HG03460 (cell line): ENCODE measurements at regions not wholly inside any gene's neighbourhood (a gene's known extent, or its start where the extent isn't known, plus 50 kb on each side); places are given as distances from the start of the nearest gene placed in this dataset.
"Not testable (repeated sequence)": the region's sequence is repeated elsewhere in the genome, so short reads cannot be mapped to it uniquely, and the experiment has no call there.

Source experiments
- ATAC-seq: cut with Tn5 transposase; IDR thresholded peaks from one replicate; pipeline ENCODE4 v1.9.1; 2021; ENCODE audit not compliant: unreplicated experiment

GRCh38 chr2:14904378-14904777 is 271.9 kb downstream of the LRATD1 start:
- ATAC-seq, result not testable (repeated sequence)

- no peak for ATAC-seq
These were observed 273.1 kb downstream of the LRATD1 start for GRCh38 chr2:14905571-14905970.

- ATAC-seq, result no peak
These were observed 274.6 kb downstream of the LRATD1 start for GRCh38 chr2:14907014-14907612.

- ATAC-seq, result no peak
These were observed 277.3 kb downstream of the LRATD1 start for GRCh38 chr2:14909795-14910194.

- no peak for ATAC-seq
These were observed 278.1 kb downstream of the LRATD1 start for GRCh38 chr2:14910654-14911053.

GRCh38 chr2:14915983-14916382 is 283.5 kb downstream of the LRATD1 start:
- no peak for ATAC-seq

- no peak for ATAC-seq
These were observed 291.5 kb downstream of the LRATD1 start for GRCh38 chr2:14923820-14924580.

GRCh38 chr2:14925471-14925870 is 293.0 kb downstream of the LRATD1 start:
- no peak for ATAC-seq

- ATAC-seq, result no peak
These were observed 294.6 kb downstream of the LRATD1 start for GRCh38 chr2:14927021-14927564.

GRCh38 chr2:14928056-14928455 is 295.5 kb downstream of the LRATD1 start:
- no peak for ATAC-seq

- no peak for ATAC-seq
These were observed 297.9 kb downstream of the LRATD1 start for GRCh38 chr2:14930441-14930840.

- no peak for ATAC-seq
These were observed 299.8 kb downstream of the LRATD1 start for GRCh38 chr2:14932285-14932684.

- no peak for ATAC-seq
These were observed 301.2 kb downstream of the LRATD1 start for GRCh38 chr2:14933753-14934152.

GRCh38 chr2:14936426-14936825 is 303.9 kb downstream of the LRATD1 start:
- no peak for ATAC-seq

- ATAC-seq, result no peak
These were observed 304.8 kb downstream of the LRATD1 start for GRCh38 chr2:14937336-14937735.

GRCh38 chr2:14941151-14941631 is 308.7 kb downstream of the LRATD1 start:
- no peak for ATAC-seq

- no peak for ATAC-seq
These were observed 310.5 kb downstream of the LRATD1 start for GRCh38 chr2:14942987-14943386.

- ATAC-seq, result peak; percentile 73
These were observed 312.2 kb downstream of the LRATD1 start for GRCh38 chr2:14944562-14945346.

- ATAC-seq, result no peak
These were observed 319.2 kb downstream of the LRATD1 start for GRCh38 chr2:14951569-14952285.

- ATAC-seq, result no peak
These were observed 320.0 kb downstream of the LRATD1 start for GRCh38 chr2:14952400-14952963.
